Endothelial cell of umbilical vein (primary cell): ENCODE measurements at regions not wholly inside any gene's neighbourhood (a gene's known extent, or its start where the extent isn't known, plus 50 kb on each side); places are given as distances from the start of the nearest gene placed in this dataset.

Experiments used
- BruUV-seq: library from RNA; stranded (reverse); fragments of 400-500 nt; replicated peaks from 2 replicates; lab custom pipeline; 2021; lab: Mats Ljungman, UMichigan
- CTCF ChIA-PET: fragments of 300-600, 350-600 bp; sonication (Branson Sonifier 250); formaldehyde crosslinking; loops from one replicate; lab custom pipeline; 2021; ENCODE audit warnings: antibody characterized with exemption, inconsistent platforms; lab: Charles Lee
- POLR2A ChIA-PET: fragments of 300-600, 350-600 bp; sonication (Branson Sonifier 250); formaldehyde crosslinking; loops from one replicate; lab custom pipeline; 2021; ENCODE audit warnings: antibody characterized with exemption, inconsistent platforms; lab: Charles Lee
- DNase-seq: peaks from one replicate; pipeline ENCODE4 v3.0.0-alpha.2; 2011; ENCODE audit warnings: low read depth, low spot score
- FAIRE-seq: peaks from 2 replicates; lab custom pipeline; 2011; peaks lifted over from hg19 to GRCh38; lab: Jason Lieb, UNC
- H2AFZ ChIP-seq: 2 replicates; pipeline ENCODE4 v1.6.0; 2012; ENCODE audit warnings: low read depth, low read length, control low read depth, inconsistent platforms
- H3K27ac ChIP-seq: 2 replicates; pipeline ENCODE4 v1.5.1; 2011; ENCODE audit warnings: low read depth, mild to moderate bottlenecking, control low read depth, low read length, moderate library complexity; ENCODE audit not compliant: insufficient read depth
- H3K27me3 ChIP-seq, 2 experiments: 2 replicates each; pipeline versions ENCODE4 v1.6.0 to v1.6.1; 2011; ENCODE audit warnings: low read length in 2 of 2, mixed read lengths in 1 of 2; ENCODE audit not compliant: control insufficient read depth in 2 of 2, insufficient read depth in 2 of 2
- H3K36me3 ChIP-seq, 2 experiments: 2 replicates in 1 of 2; 3 replicates in 1 of 2; pipeline ENCODE4 v1.5.1; 2011; ENCODE audit warnings: low read length in 2 of 2, mild to moderate bottlenecking in 1 of 2, moderate library complexity in 1 of 2; ENCODE audit not compliant: control insufficient read depth in 2 of 2, insufficient read depth in 2 of 2; ENCODE audit errors: extremely low read depth in 1 of 2
- H3K4me1 ChIP-seq: 3 replicates; pipeline ENCODE4 v1.5.1; 2011; ENCODE audit warnings: mild to moderate bottlenecking, low read length; ENCODE audit not compliant: control insufficient read depth, insufficient read depth; ENCODE audit errors: extremely low read depth
- H3K4me2 ChIP-seq: 2 replicates; pipeline ENCODE4 v1.6.1; 2011; ENCODE audit warnings: low read length, control low read depth, mixed read lengths; ENCODE audit not compliant: insufficient read depth
- H3K4me3 ChIP-seq, 3 experiments: fragments of 200-600 bp in 1 of 3; sonication (generic), shearing (Covaris generic) in 1 of 3; replicated peaks in 1 of 3; 2 replicates each; pipeline ENCODE4 v1.5.1; 2011 to 2016; ENCODE audit warnings: control low read depth in 3 of 3, low read length in 3 of 3, mild to moderate bottlenecking in 2 of 3, inconsistent platforms in 1 of 3, low read depth in 1 of 3, moderate library complexity in 1 of 3; ENCODE audit not compliant: insufficient read depth in 1 of 3
- H3K79me2 ChIP-seq: 2 replicates; pipeline ENCODE4 v1.6.0; 2012; ENCODE audit warnings: low read length, inconsistent platforms; ENCODE audit not compliant: control insufficient read depth, insufficient read depth
- H3K9ac ChIP-seq: replicated peaks from 2 replicates; pipeline ENCODE3; 2011; ENCODE audit warnings: low read length, control low read depth; ENCODE audit not compliant: insufficient read depth; ENCODE audit errors: extremely low read depth
- H3K9me1 ChIP-seq: replicated peaks from 3 replicates; pipeline ENCODE4 v1.6.0; 2011; ENCODE audit warnings: mild to moderate bottlenecking, low read length; ENCODE audit not compliant: control insufficient read depth, insufficient read depth; ENCODE audit errors: extremely low read depth
- H3K9me3 ChIP-seq: replicated peaks from 2 replicates; pipeline ENCODE4 v1.5.1; 2012; ENCODE audit warnings: low read length, inconsistent platforms; ENCODE audit not compliant: control insufficient read depth, insufficient read depth
- H4K20me1 ChIP-seq: replicated peaks from 2 replicates; pipeline ENCODE3; 2011; ENCODE audit warnings: mild to moderate bottlenecking, low read length; ENCODE audit not compliant: control insufficient read depth, insufficient read depth; ENCODE audit errors: extremely low read depth
- EZH2 ChIP-seq: IDR thresholded peaks from 2 replicates; pipeline ENCODE4 v1.6.1; 2012; ENCODE audit warnings: borderline replicate concordance, low read depth, mild to moderate bottlenecking, moderate library complexity, low read length, inconsistent platforms; ENCODE audit not compliant: severe bottlenecking
- FOS ChIP-seq: IDR thresholded peaks from 2 replicates; pipeline ENCODE4 v1.6.1; 2011; ENCODE audit warnings: mild to moderate bottlenecking, low read length, moderate library complexity, borderline replicate concordance; ENCODE audit not compliant: insufficient read depth
- GATA2 ChIP-seq: IDR thresholded peaks from 2 replicates; pipeline ENCODE4 v1.7.0; 2011; ENCODE audit warnings: low read depth, mild to moderate bottlenecking, moderate library complexity, mixed read lengths, low read length; ENCODE audit not compliant: insufficient read length, insufficient read depth
- JUN ChIP-seq: IDR thresholded peaks from 2 replicates; pipeline ENCODE4 v1.6.1; 2011; ENCODE audit warnings: borderline replicate concordance, low read depth; ENCODE audit not compliant: insufficient read length, insufficient read depth
- MYC ChIP-seq: IDR thresholded peaks from one replicate; pipeline ENCODE4 v1.6.1; 2011; ENCODE audit warnings: mild to moderate bottlenecking, low read depth, low read length
- POLR2A ChIP-seq: IDR thresholded peaks from 2 replicates; pipeline ENCODE4 v1.6.1; 2012; ENCODE audit warnings: low read depth, mild to moderate bottlenecking, control low read depth, low read length
- POLR2AphosphoS5 ChIP-seq: IDR thresholded peaks from 2 replicates; pipeline ENCODE4 v1.6.1; 2012; ENCODE audit warnings: low read depth, mild to moderate bottlenecking, control low read depth, low read length, moderate library complexity; ENCODE audit not compliant: insufficient read depth
- dilution Hi-C: fragments of 300-500 bp; cut with MboI; formaldehyde crosslinking; loops from one replicate; pipeline ENCODE4 v1.15.0; 2019; ENCODE audit warnings: low sequenced_read_pairs; ENCODE audit not compliant: extremely low pct_ligation_motif_present
- intact Hi-C: fragments of 100-400 bp; cut with micrococcal nuclease; formaldehyde crosslinking; loops from one replicate; pipeline ENCODE4 v1.10.0; 2022
- TF ChIP-seq, protein P1 (sequence below), 2 donors: IDR thresholded peaks; 1 replicate in 1 of 2; 2 replicates in 1 of 2; pipeline ENCODE4 v1.5.1; 2011; ENCODE audit warnings: low read length in 2 of 2, mild to moderate bottlenecking in 2 of 2, moderate library complexity in 2 of 2, control low read depth in 1 of 2, inconsistent platforms in 1 of 2, low read depth in 1 of 2; ENCODE audit not compliant: insufficient read depth in 1 of 2; ENCODE audit errors: extremely low read depth in 1 of 2
- TF ChIP-seq, protein P2 (sequence below): IDR thresholded peaks from 2 replicates; pipeline ENCODE4 v1.6.1; 2011; ENCODE audit not compliant: insufficient read depth, insufficient read length

DNA sequence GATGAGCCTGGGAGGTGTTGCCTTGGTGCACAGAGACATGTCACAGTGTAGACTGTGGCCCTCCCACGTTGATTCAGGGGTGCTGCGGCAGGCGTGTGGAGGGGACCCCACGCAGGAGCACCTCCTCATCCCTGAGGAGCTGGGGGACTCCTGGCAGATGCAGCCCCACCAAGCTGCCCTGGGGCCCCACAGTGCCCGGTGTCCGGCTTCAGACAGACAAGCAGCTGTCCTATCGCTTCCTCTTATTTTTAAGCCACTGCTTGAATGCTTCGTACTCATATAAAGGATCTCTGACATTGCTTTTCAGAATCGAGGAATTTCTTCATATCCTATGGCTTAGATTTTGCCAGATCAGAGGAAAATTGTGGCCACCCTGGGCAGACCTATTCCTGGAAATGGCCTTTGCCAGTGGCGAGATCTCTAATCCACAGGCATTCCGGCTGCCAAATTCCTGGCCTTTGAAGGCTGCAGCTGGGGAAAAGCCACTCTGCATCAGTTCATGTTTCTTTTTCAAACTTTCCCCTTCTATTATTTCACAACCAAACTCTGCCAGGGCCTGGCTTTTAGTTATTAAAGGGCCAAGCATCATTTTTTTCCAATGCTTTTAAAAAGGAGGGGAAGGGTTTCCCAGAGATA lies 337.0 kb downstream of the THBS2 start:
- Histone ChIP-seq H3K27ac (no peak overlapping the region), H3K79me2 (no peaks in the 10 kb centered on the region), H3K9me3 (no peaks in the 10 kb centered on the region), H3K27me3 (no peaks in the 10 kb centered on the region), H3K4me2 (no peak overlapping the region), H3K9ac (no peak overlapping the region), H2AFZ (no peak overlapping the region), H3K36me3 (no peaks in the 10 kb centered on the region), H3K9me1 (no peaks in the 10 kb centered on the region), H3K4me1 (no peaks in the 10 kb centered on the region), H4K20me1 (no peaks in the 10 kb centered on the region), H3K4me3 (no peak overlapping the region)
- BruUV-seq = no TSS peak
- dilution Hi-C loops = no loop called here
- ChIA-PET POLR2A (no interaction called here), CTCF (no interaction called here)
- DNase-seq (no peak), FAIRE-seq (no peak)
- intact Hi-C loops = no loop called here
- no peak for TF ChIP-seq MYC
- TF ChIP-seq, protein P1, sequence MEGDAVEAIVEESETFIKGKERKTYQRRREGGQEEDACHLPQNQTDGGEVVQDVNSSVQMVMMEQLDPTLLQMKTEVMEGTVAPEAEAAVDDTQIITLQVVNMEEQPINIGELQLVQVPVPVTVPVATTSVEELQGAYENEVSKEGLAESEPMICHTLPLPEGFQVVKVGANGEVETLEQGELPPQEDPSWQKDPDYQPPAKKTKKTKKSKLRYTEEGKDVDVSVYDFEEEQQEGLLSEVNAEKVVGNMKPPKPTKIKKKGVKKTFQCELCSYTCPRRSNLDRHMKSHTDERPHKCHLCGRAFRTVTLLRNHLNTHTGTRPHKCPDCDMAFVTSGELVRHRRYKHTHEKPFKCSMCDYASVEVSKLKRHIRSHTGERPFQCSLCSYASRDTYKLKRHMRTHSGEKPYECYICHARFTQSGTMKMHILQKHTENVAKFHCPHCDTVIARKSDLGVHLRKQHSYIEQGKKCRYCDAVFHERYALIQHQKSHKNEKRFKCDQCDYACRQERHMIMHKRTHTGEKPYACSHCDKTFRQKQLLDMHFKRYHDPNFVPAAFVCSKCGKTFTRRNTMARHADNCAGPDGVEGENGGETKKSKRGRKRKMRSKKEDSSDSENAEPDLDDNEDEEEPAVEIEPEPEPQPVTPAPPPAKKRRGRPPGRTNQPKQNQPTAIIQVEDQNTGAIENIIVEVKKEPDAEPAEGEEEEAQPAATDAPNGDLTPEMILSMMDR (IDR thresholded peaks at IDR 0.05; ENCODE audit: extremely low read depth in 1 of 2, insufficient read depth in 1 of 2, low read depth in 1 of 2, low read length in 2 of 2) = no peak
- TF ChIP-seq POLR2A = no peak
- TF ChIP-seq JUN = no peak
- TF ChIP-seq, protein P2, sequence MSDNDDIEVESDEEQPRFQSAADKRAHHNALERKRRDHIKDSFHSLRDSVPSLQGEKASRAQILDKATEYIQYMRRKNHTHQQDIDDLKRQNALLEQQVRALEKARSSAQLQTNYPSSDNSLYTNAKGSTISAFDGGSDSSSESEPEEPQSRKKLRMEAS = no peak
- no peak for TF ChIP-seq POLR2AphosphoS5
- TF ChIP-seq GATA2 = no peak
- TF ChIP-seq EZH2 = no peak
- no peak for TF ChIP-seq FOS
